GM12878 (cell line): ENCODE measurements at regions not wholly inside any gene's neighbourhood (a gene's known extent, or its start where the extent isn't known, plus 50 kb on each side); places are given as distances from the start of the nearest gene placed in this dataset.

Experiments
- ATAC-seq: fragments of 200-7000 bp; cut with Tn5 transposase; 3 replicates; pipeline ENCODE4 v1.9.1; 2020; ENCODE audit warnings: mild to moderate bottlenecking, moderate library complexity
- BruUV-seq: library from RNA; stranded (reverse); fragments of 400-500 nt; replicated peaks from 2 replicates; lab custom pipeline; 2021; lab: Mats Ljungman, UMichigan
- CTCF ChIA-PET: fragments of 300-600 bp; sonication (Branson Sonifier 250); formaldehyde crosslinking; extraction: SDS; loops from one replicate; lab custom pipeline; 2021; ENCODE audit warnings: inconsistent platforms; lab: Yijun Ruan, JAX
- POLR2A ChIA-PET: fragments of 350-600 bp; formaldehyde crosslinking; extraction: SDS; loops from one replicate; lab custom pipeline; 2021; ENCODE audit warnings: inconsistent platforms; lab: Charles Lee
- RAD21 ChIA-PET: fragments of 300-600 bp; sonication (Branson Sonifier 250); formaldehyde crosslinking; loops from one replicate; lab custom pipeline; 2023; ENCODE audit warnings: antibody characterized with exemption; ENCODE audit not compliant: unreplicated experiment; lab: Charles Lee
- SMC1A ChIA-PET: fragments of 300-600 bp; sonication (Branson Sonifier 250); formaldehyde crosslinking; loops from one replicate; lab custom pipeline; 2023; ENCODE audit not compliant: unreplicated experiment, uncharacterized antibody; lab: Charles Lee
- DNase-seq: peaks from one replicate; pipeline ENCODE4 v3.0.0-alpha.2; 2011; ENCODE audit warnings: low read depth, low spot score
- FAIRE-seq: peaks from 3 replicates; lab custom pipeline; 2011; peaks lifted over from hg19 to GRCh38; lab: Jason Lieb, UNC
- H2AFZ ChIP-seq: 2 replicates; pipeline ENCODE4 v1.6.0; 2011; ENCODE audit warnings: low read depth, low read length, control low read depth; ENCODE audit not compliant: control insufficient read depth
- H3K27ac ChIP-seq: 2 replicates; pipeline ENCODE4 v1.5.1; 2011; ENCODE audit warnings: control low read depth; ENCODE audit not compliant: control insufficient read depth, insufficient read depth
- H3K27me3 ChIP-seq, 2 experiments: replicated peaks in 1 of 2; 2 replicates each; pipeline versions ENCODE4 v1.6.0 to v1.6.1; 2011; ENCODE audit warnings: low read length in 1 of 2; ENCODE audit not compliant: control insufficient read depth in 2 of 2, insufficient read depth in 2 of 2
- H3K36me3 ChIP-seq, 2 experiments: 2 replicates each; pipeline ENCODE4 v1.5.1; 2011; ENCODE audit warnings: low read length in 1 of 2; ENCODE audit not compliant: control insufficient read depth in 2 of 2, insufficient read depth in 2 of 2
- H3K4me1 ChIP-seq: 2 replicates; pipeline ENCODE4 v1.6.1; 2011; ENCODE audit warnings: mild to moderate bottlenecking, low read length, moderate library complexity, mixed read lengths; ENCODE audit not compliant: control insufficient read depth, insufficient read depth
- H3K4me2 ChIP-seq: 2 replicates; pipeline ENCODE4 v1.6.0; 2011; ENCODE audit warnings: control low read depth; ENCODE audit not compliant: control insufficient read depth, insufficient read depth
- H3K4me3 ChIP-seq: fragments of 200-600 bp; sonication (generic); 2 replicates; pipeline ENCODE4 v1.5.1; 2016
- H3K79me2 ChIP-seq: 2 replicates; pipeline ENCODE4 v1.6.0; 2011; ENCODE audit warnings: low read length; ENCODE audit not compliant: control insufficient read depth, insufficient read depth
- H3K9ac ChIP-seq: 2 replicates; pipeline ENCODE4 v1.8.0; 2011; ENCODE audit warnings: low read length, control low read depth, mixed read lengths; ENCODE audit not compliant: control insufficient read depth, insufficient read depth
- H3K9me3 ChIP-seq: replicated peaks from 3 replicates; pipeline ENCODE4 v1.5.1; 2011; ENCODE audit warnings: mild to moderate bottlenecking, low read length; ENCODE audit not compliant: control insufficient read depth, insufficient read depth
- H4K20me1 ChIP-seq: 2 replicates; pipeline ENCODE4 v1.6.0; 2011; ENCODE audit not compliant: control insufficient read depth, insufficient read depth
- ASH2L ChIP-seq: fragments of 300-600, 200-600 bp; sonication (generic); IDR thresholded peaks from 2 replicates; pipeline ENCODE4 v1.6.1; 2017; ENCODE audit warnings: low read depth, mild to moderate bottlenecking, borderline replicate concordance
- CBX3 ChIP-seq: fragments of 200-600 bp; sonication (generic); IDR thresholded peaks from 2 replicates; pipeline ENCODE4 v1.6.1; 2016; ENCODE audit warnings: low read depth, borderline replicate concordance
- DPF2 ChIP-seq: fragments of 450-650 bp; IDR thresholded peaks from 2 replicates; pipeline ENCODE4 v1.6.1; 2017; ENCODE audit warnings: mild to moderate bottlenecking
- IRF4 ChIP-seq: IDR thresholded peaks from 2 replicates; pipeline ENCODE4 v1.6.1; 2011; ENCODE audit warnings: low read depth, low read length
- NR2C1 ChIP-seq: fragments of 450-650 bp; IDR thresholded peaks from 2 replicates; pipeline ENCODE4 v1.6.1; 2017; ENCODE audit warnings: antibody characterized with exemption, mild to moderate bottlenecking, moderate library complexity
- NR2C2 ChIP-seq: IDR thresholded peaks from 2 replicates; pipeline ENCODE4 v1.6.1; 2011; ENCODE audit warnings: borderline replicate concordance, low read depth; ENCODE audit not compliant: control insufficient read depth, insufficient read length
- SMC3 ChIP-seq: IDR thresholded peaks from 2 replicates; pipeline ENCODE4 v1.6.1; 2011; ENCODE audit warnings: low read length, improper control_type of control experiment, borderline replicate concordance
- SUZ12 ChIP-seq: fragments of 200-600 bp; sonication (generic); IDR thresholded peaks from one replicate; pipeline ENCODE4 v1.6.1; 2018; ENCODE audit warnings: antibody characterized with exemption, mild to moderate bottlenecking; ENCODE audit not compliant: unreplicated experiment
- ZNF24 ChIP-seq: fragments of 450-650 bp; IDR thresholded peaks from 2 replicates; pipeline ENCODE4 v1.6.1; 2017; ENCODE audit warnings: antibody characterized with exemption, mild to moderate bottlenecking
- ZNF622 ChIP-seq: fragments of 450-650 bp; IDR thresholded peaks from 2 replicates; pipeline ENCODE4 v1.6.1; 2017; ENCODE audit warnings: mild to moderate bottlenecking, inconsistent platforms
- WGBS: methylation state at CpG from one replicate; pipeline ENCODE4 v1.1.6; 2016; ENCODE audit warnings: low lambda C conversion rate; ENCODE audit not compliant: insufficient replicate concordance, insufficient coverage; ENCODE audit errors: missing lambda C conversion rate; 5-methylcytosine and 5-hydroxymethylcytosine counted together
- in situ Hi-C: fragments of 300-500 bp; cut with MboI; formaldehyde crosslinking; loops from 9 replicates; pipeline ENCODE4 v1.14.3; 2018; ENCODE audit warnings: mixed read lengths
- intact Hi-C: fragments of 100-400 bp; cut with micrococcal nuclease; formaldehyde crosslinking; loops from one replicate; pipeline ENCODE4 v1.14.2; 2022; ENCODE audit not compliant: unreplicated experiment
- TF ChIP-seq, protein P1 (sequence below): IDR thresholded peaks from 2 replicates; pipeline ENCODE4 v1.6.1; 2011; ENCODE audit warnings: mild to moderate bottlenecking, low read depth, low read length, moderate library complexity; ENCODE audit not compliant: insufficient replicate concordance
- TF ChIP-seq, protein P2 (sequence below): fragments of 450-650 bp; formaldehyde crosslinking; IDR thresholded peaks from 2 replicates; pipeline ENCODE4 v1.4.0; 2020; ENCODE audit warnings: mild to moderate bottlenecking, moderate library complexity
- TF ChIP-seq, protein P3 (sequence below): IDR thresholded peaks from 2 replicates; pipeline ENCODE4 v1.6.1; 2012; ENCODE audit warnings: low read depth, low read length, improper control_type of control experiment
- TF ChIP-seq, protein P4 (sequence below): fragments of 450-650 bp; IDR thresholded peaks from 2 replicates; pipeline ENCODE4 v1.6.1; 2017; ENCODE audit warnings: mild to moderate bottlenecking

DNA sequence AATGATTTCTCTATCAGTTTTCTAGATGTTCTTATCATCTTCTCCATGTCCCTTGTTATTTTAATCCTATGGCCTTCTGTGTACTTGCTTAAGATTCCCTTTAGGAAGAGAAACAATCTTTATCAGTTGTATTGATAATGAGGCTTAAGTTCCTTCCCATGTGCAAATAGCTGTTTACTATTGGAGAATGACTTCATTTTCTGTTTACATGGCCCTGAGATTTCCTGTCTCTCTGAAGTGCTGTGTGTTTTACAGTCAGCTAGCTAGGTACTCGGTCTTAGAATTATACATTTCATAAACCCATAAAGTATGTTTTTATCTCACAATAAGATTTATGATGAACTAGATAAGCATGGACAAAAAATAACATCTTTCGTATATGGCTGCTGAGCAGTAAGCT is 67.5 kb upstream of the CCDC179 start:
- intact Hi-C loops: no loop called here
- in situ Hi-C loops: no loop called here
- H3K4me3 ChIP-seq: no peak overlapping the region
- ATAC-seq (no peak), DNase-seq (no peak), FAIRE-seq (no peak)
- H2AFZ ChIP-seq: no peak overlapping the region
- H3K4me2 ChIP-seq: no peak overlapping the region
- 45% methylated on average over 2 of the region's 2 CpGs for WGBS
- H3K27ac ChIP-seq: no peak overlapping the region
- BruUV-seq: no TSS peak
- ChIA-PET POLR2A (no interaction called here), CTCF (interaction anchor here (1.2 to 3.2 kb wide), 5 partner anchors 12 to 93 kb away, joined by 3 to 23 read pairs (median 7); no protein-coding TSS in a partner anchor), RAD21 (interaction anchor here (1.1 to 1.5 kb wide), 2 partner anchors 52 to 185 kb away, joined by 3 to 10 read pairs; no protein-coding TSS in a partner anchor), SMC1A (interaction anchor here (1.2 to 1.7 kb wide), 2 partner anchors 12 to 51 kb away, joined by 3 to 5 read pairs; no protein-coding TSS in a partner anchor)
- H4K20me1 ChIP-seq: no peaks in the 10 kb centered on the region
- H3K27me3 ChIP-seq: no peaks in the 10 kb centered on the region
- H3K9me3 ChIP-seq: no peaks in the 10 kb centered on the region
- H3K79me2 ChIP-seq: no peaks in the 10 kb centered on the region
- H3K9ac ChIP-seq: no peak overlapping the region
- no peaks in the 10 kb centered on the region; the same call in 1 of the 2 replicates for H3K4me1 ChIP-seq
- no peaks in the 10 kb centered on the region for H3K36me3 ChIP-seq
- TF ChIP-seq ASH2L (no peak), IRF4 (no peak), SUZ12 (no peak), NR2C1 (no peak), DPF2 (no peak), ZNF24 (no peak), NR2C2 (no peak), SMC3 (no peak), CBX3 (no peak), ZNF622 (no peak)
- TF ChIP-seq, protein P1, sequence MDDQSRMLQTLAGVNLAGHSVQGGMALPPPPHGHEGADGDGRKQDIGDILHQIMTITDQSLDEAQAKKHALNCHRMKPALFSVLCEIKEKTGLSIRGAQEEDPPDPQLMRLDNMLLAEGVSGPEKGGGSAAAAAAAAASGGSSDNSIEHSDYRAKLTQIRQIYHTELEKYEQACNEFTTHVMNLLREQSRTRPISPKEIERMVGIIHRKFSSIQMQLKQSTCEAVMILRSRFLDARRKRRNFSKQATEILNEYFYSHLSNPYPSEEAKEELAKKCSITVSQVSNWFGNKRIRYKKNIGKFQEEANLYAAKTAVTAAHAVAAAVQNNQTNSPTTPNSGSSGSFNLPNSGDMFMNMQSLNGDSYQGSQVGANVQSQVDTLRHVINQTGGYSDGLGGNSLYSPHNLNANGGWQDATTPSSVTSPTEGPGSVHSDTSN: no peak
- TF ChIP-seq, protein P2, sequence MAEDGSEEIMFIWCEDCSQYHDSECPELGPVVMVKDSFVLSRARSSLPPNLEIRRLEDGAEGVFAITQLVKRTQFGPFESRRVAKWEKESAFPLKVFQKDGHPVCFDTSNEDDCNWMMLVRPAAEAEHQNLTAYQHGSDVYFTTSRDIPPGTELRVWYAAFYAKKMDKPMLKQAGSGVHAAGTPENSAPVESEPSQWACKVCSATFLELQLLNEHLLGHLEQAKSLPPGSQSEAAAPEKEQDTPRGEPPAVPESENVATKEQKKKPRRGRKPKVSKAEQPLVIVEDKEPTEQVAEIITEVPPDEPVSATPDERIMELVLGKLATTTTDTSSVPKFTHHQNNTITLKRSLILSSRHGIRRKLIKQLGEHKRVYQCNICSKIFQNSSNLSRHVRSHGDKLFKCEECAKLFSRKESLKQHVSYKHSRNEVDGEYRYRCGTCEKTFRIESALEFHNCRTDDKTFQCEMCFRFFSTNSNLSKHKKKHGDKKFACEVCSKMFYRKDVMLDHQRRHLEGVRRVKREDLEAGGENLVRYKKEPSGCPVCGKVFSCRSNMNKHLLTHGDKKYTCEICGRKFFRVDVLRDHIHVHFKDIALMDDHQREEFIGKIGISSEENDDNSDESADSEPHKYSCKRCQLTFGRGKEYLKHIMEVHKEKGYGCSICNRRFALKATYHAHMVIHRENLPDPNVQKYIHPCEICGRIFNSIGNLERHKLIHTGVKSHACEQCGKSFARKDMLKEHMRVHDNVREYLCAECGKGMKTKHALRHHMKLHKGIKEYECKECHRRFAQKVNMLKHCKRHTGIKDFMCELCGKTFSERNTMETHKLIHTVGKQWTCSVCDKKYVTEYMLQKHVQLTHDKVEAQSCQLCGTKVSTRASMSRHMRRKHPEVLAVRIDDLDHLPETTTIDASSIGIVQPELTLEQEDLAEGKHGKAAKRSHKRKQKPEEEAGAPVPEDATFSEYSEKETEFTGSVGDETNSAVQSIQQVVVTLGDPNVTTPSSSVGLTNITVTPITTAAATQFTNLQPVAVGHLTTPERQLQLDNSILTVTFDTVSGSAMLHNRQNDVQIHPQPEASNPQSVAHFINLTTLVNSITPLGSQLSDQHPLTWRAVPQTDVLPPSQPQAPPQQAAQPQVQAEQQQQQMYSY: no peak
- TF ChIP-seq, protein P3, sequence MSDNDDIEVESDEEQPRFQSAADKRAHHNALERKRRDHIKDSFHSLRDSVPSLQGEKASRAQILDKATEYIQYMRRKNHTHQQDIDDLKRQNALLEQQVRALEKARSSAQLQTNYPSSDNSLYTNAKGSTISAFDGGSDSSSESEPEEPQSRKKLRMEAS: no peak
- TF ChIP-seq, protein P4, sequence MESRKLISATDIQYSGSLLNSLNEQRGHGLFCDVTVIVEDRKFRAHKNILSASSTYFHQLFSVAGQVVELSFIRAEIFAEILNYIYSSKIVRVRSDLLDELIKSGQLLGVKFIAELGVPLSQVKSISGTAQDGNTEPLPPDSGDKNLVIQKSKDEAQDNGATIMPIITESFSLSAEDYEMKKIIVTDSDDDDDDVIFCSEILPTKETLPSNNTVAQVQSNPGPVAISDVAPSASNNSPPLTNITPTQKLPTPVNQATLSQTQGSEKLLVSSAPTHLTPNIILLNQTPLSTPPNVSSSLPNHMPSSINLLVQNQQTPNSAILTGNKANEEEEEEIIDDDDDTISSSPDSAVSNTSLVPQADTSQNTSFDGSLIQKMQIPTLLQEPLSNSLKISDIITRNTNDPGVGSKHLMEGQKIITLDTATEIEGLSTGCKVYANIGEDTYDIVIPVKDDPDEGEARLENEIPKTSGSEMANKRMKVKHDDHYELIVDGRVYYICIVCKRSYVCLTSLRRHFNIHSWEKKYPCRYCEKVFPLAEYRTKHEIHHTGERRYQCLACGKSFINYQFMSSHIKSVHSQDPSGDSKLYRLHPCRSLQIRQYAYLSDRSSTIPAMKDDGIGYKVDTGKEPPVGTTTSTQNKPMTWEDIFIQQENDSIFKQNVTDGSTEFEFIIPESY: no peak
